ENCODE measurements at regions not wholly inside any gene's neighbourhood (a gene's known extent, or its start where the extent isn't known, plus 50 kb on each side); places are given as distances from the start of the nearest gene placed in this dataset.

GRCh38 chr6:4466261-4466660 is 309.9 kb upstream of the CDYL start:
- H3K36me3 ChIP-seq (ENCODE audit: insufficient read depth, low read length), result no peaks in the 10 kb centered on the region
- H3K27ac ChIP-seq (ENCODE audit: low read depth, low read length, poor library complexity, severe bottlenecking), result no peak overlapping the region
- no peaks in the 10 kb centered on the region for H3K27me3 ChIP-seq (ENCODE audit: insufficient read depth, low read length)
- TF ChIP-seq EZH2 (IDR thresholded peaks at IDR 0.05; ENCODE audit: borderline replicate concordance, low read length) (no peak), CTCF (IDR thresholded peaks at IDR 0.05; ENCODE audit: low read length) (no peak)
- H3K9me3 ChIP-seq (ENCODE audit: low read length), result no peaks in the 10 kb centered on the region
- no peaks in the 10 kb centered on the region for H4K20me1 ChIP-seq (ENCODE audit: insufficient read depth, low read length)
- no peak overlapping the region for H3K4me2 ChIP-seq (ENCODE audit: low read length)
- H3K9me2 ChIP-seq (ENCODE audit: low read depth, low read length), result no peaks in the 10 kb centered on the region
- H2AFZ ChIP-seq (ENCODE audit: low read length), result no peak overlapping the region
- H3K79me2 ChIP-seq (ENCODE audit: insufficient read depth, low read length), result no peaks in the 10 kb centered on the region
- H3K9ac ChIP-seq (ENCODE audit: low read length), result no peak overlapping the region
- no peaks in the 10 kb centered on the region for H3K4me1 ChIP-seq (ENCODE audit: insufficient read depth, low read length, severe bottlenecking)
- H3K4me3 ChIP-seq (ENCODE audit: low read depth, low read length, poor library complexity, severe bottlenecking), result no peak overlapping the region
- H3F3A ChIP-seq (ENCODE audit: insufficient read depth, low read length), result no peaks in the 10 kb centered on the region

- no peaks in the 10 kb centered on the region for H3K36me3 ChIP-seq (ENCODE audit: insufficient read depth, low read length)
- no peak for TF ChIP-seq EZH2 (IDR thresholded peaks at IDR 0.05; ENCODE audit: borderline replicate concordance, low read length)
- TF ChIP-seq CTCF (IDR thresholded peaks at IDR 0.05; ENCODE audit: low read length), result no peak
These were observed 311.6 kb upstream of the CDYL start for GRCh38 chr6:4464638-4465037.

GRCh38 chr6:4463236-4463635 is 313.0 kb upstream of the CDYL start:
- Histone ChIP-seq H3K36me3 (ENCODE audit: insufficient read depth, low read length) (no peaks in the 10 kb centered on the region), H4K20me1 (ENCODE audit: insufficient read depth, low read length) (no peaks in the 10 kb centered on the region), H3K9me3 (ENCODE audit: low read length) (no peaks in the 10 kb centered on the region), H3K4me3 (ENCODE audit: low read depth, low read length, poor library complexity, severe bottlenecking) (no peak overlapping the region), H3K79me2 (ENCODE audit: insufficient read depth, low read length) (no peaks in the 10 kb centered on the region), H3K27me3 (ENCODE audit: insufficient read depth, low read length) (no peaks in the 10 kb centered on the region), H3K4me2 (ENCODE audit: low read length) (no peak overlapping the region), H3K27ac (ENCODE audit: low read depth, low read length, poor library complexity, severe bottlenecking) (no peak overlapping the region), H3K9ac (ENCODE audit: low read length) (no peak overlapping the region), H3K4me1 (ENCODE audit: insufficient read depth, low read length, severe bottlenecking) (no peaks in the 10 kb centered on the region), H3F3A (ENCODE audit: insufficient read depth, low read length) (no peaks in the 10 kb centered on the region), H3K9me2 (ENCODE audit: low read depth, low read length) (no peaks in the 10 kb centered on the region), H2AFZ (ENCODE audit: low read length) (no peak overlapping the region)
- TF ChIP-seq EZH2 (IDR thresholded peaks at IDR 0.05; ENCODE audit: borderline replicate concordance, low read length), result no peak
- TF ChIP-seq CTCF (IDR thresholded peaks at IDR 0.05; ENCODE audit: low read length), result no peak

More at GRCh38 chr6:4464638-4465037, 311.6 kb upstream of the CDYL start:
- no peaks in the 10 kb centered on the region for H3K9me2 ChIP-seq (ENCODE audit: low read depth, low read length)
- no peaks in the 10 kb centered on the region for H3F3A ChIP-seq (ENCODE audit: insufficient read depth, low read length)
- H2AFZ ChIP-seq (ENCODE audit: low read length), result no peak overlapping the region
- no peak overlapping the region for H3K9ac ChIP-seq (ENCODE audit: low read length)
- H3K79me2 ChIP-seq (ENCODE audit: insufficient read depth, low read length), result no peaks in the 10 kb centered on the region
- H4K20me1 ChIP-seq (ENCODE audit: insufficient read depth, low read length), result no peaks in the 10 kb centered on the region
- no peaks in the 10 kb centered on the region for H3K27me3 ChIP-seq (ENCODE audit: insufficient read depth, low read length)
- no peaks in the 10 kb centered on the region for H3K4me1 ChIP-seq (ENCODE audit: insufficient read depth, low read length, severe bottlenecking)
- H3K9me3 ChIP-seq (ENCODE audit: low read length), result no peaks in the 10 kb centered on the region
- H3K4me3 ChIP-seq (ENCODE audit: low read depth, low read length, poor library complexity, severe bottlenecking), result no peak overlapping the region
- H3K4me2 ChIP-seq (ENCODE audit: low read length), result no peak overlapping the region
- H3K27ac ChIP-seq (ENCODE audit: low read depth, low read length, poor library complexity, severe bottlenecking), result no peak overlapping the region

Data from OCI-LY1 (cell line).